ENCODE measurements at regions not wholly inside any gene's neighbourhood (a gene's known extent, or its start where the extent isn't known, plus 50 kb on each side); places are given as distances from the start of the nearest gene placed in this dataset.
A peak's percentile ranks its signal among the peaks of the same experiment; 100 is the strongest.
"Not testable (repeated sequence)": the region's sequence is repeated elsewhere in the genome, so short reads cannot be mapped to it uniquely, and the experiment has no call there.

GRCh38 chr3:144023543-144023942 is 51.9 kb downstream of the DIPK2A start:
- not testable (repeated sequence) for DNase-seq (ENCODE audit: low spot score)

DNA sequence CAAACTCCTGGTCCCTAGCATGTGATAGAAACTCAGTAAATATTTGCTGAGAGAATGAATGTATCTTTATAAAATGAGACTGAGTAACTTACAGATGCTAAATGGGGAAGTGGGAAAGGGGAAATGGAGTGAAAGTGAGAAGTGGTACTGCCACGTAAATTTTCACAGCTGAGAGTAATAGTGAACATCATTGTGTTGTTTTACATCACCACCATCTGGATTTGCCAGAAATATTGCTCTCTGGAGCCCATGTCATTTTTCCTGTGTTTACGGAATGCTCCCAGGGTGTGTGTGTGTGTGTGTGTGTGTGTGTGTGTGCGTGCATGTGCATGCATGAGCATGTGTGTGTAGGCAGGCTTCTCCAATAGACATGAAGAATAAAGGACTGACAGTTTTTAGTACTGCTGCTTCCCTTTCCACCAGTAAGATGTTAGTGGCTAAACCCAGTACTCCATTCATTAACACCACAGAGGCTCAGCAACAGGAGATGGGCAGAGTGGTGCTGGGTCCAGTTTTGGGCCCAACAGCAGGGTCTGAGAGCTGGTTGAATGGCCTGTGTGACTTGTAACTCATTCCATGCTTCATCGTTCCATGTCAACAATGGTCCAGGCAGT is 57.3 kb downstream of the DIPK2A start:
- no peak for DNase-seq (ENCODE audit: low spot score)

DNA sequence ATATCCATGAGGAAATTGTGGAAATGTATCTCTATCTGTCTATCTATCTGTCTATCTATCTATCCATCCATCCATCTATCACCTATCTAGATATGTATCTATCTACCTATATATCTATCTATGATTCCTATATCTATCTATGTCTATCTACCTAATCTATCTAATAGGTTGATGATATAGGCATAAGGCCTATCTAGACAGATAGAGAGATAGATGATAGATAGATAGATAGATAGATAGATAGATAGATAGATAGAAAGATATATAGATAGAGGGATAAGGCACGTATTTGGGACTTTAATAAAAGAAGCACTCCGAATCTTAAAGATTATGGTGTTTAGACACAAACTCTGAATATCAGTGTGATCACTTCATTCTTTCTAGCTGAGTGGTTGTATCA is 58.1 kb downstream of the DIPK2A start:
- DNase-seq (ENCODE audit: low spot score), result no peak

GRCh38 chr3:144031938-144032337 is 60.3 kb downstream of the DIPK2A start:
- DNase-seq (ENCODE audit: low spot score), result peak; percentile 24

DNA sequence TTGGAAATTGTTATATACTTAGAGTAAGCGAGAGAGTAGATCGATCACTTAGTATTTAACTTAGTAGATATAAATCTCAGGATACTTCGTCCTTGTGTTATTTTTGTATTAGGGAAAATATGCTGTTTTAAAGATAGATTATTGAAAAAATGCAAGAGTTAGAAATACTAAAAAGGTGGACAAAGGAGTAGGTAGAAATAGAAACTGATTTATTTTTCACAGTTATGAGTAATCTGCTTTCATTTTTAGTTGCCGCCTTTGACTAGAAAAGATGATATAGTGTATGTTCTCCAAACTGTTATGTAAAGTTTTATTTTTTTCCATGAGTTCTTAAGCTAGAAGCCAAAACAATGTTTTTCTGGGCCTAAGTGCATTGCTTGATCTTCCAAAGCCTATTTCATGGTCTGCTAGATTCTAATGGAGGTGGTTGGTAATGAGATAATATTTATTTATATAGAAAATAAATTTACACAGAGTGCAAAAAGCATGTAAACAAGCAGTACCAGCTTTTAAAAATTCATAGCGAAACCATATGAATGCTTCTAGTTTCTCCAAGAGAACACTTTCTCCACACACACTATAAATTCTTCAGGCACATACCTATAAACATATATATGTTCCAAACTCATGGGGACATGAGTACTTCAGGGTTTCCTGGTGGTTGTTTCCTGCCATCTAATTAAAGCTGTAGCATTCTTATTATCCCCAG is 61.1 kb downstream of the DIPK2A start:
- DNase-seq (ENCODE audit: low spot score), result no peak

DNA sequence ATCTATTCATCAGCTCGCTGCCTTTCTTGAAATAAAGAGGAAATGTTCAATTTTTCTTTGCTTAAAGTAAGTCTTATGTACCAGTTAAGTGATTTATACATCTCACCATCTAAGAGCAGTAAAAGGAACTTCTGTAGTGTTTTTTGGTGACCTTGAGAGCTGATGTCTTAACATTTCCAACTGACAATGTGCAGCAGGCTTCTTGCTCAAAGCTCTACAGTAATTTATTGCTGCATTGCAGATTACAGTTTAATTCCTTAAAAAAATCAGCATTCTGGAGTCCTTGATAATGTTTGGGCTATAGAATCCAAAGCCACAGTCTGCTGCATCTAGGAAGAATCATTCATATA is 61.6 kb downstream of the DIPK2A start:
- no peak for DNase-seq (ENCODE audit: low spot score)

DNA sequence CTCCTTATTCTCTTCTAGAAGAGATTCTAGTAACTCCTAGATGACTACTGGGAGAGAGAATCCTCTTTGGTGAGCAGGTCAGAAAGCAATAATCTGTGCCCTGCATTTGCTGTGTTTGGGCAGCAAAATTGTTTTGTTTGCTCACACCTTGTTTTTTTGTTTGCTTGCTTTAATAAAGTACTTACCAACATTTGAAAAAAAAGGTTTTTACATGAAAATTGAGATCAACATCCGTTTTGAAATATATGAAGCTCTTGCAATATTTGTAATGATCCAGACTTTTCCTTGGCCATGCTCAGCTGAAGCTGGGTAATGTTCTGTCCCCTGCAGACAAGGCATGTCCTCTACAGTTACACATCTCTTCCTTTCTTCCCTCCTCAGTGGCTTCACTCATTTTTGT is 62.2 kb downstream of the DIPK2A start:
- DNase-seq (ENCODE audit: low spot score), result no peak

DNA sequence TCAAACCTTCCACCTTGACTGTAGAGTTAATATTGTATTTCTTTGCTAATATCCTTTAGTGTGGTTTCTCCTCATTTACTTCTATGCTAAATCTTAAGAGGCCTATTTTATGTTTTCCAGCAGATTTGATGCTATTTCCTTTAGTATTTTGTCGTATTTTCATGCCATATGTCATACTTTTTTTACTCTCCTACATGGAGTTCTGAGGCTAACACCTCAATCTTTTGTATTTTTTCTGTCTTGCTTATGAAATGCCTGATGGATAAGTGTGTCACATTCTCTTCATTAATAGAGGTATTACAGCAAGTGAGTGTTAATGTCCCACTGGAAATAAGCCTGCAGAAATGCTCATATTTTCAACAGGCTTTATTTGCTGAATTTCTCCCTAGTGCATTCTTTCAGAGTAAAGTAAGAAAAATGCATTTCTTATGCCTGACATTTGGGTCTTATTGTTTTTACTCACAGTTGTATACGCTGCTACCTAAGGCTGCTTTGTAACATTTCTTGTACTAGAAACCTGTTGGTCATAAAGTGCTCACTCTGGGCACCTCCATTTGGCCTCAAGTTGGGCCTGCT is 63.2 kb downstream of the DIPK2A start:
- DNase-seq (ENCODE audit: low spot score), result no peak

GRCh38 chr3:144036498-144036897 is 64.9 kb downstream of the DIPK2A start:
- DNase-seq (ENCODE audit: low spot score), result no peak

DNA sequence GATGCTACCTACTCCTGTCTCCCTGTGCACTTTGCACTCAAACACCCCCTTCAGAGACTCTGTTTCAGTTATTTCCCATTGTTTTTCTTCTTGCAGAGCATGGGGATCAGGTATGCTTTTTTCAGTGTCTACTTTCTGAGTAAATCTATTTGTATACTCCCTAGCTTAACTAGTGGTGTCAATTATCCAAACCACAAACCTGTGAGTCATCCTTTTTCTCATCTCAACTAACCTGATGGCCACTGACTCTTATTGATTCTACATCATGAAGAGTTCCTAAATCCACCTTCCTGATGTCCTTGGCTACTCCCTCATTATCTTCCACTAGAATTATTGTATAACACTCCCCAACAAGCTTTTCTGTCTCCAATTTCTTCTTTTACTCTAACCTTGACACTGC is 68.0 kb downstream of the DIPK2A start:
- DNase-seq (ENCODE audit: low spot score), result no peak

DNA sequence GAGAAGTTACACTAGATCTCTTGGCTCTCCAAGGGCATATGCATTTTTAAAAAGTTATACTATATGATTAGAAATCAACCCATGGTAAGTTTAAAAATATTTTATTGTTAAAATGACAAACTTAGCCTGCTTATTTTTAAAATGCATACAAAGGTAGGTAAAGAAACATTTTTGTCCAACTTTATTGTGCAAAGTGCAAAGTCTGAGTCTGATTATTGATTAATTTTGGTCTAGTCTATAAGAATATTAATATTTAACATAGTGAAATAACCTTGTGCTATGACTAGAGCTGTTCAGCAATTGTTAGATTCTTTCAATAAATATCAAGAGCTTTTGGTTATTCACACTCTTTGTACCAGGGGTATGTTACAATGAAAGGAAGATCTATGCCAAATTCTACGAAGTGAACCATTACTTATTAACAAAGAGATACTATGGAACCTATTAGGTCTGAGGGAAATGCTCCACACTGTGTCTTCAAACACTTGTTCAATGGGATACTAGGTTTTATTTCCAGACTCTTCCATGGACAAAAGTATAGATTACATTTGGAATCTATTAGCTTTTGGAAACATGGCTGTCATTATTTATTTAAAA is 70.4 kb downstream of the DIPK2A start:
- DNase-seq (ENCODE audit: low spot score), result no peak

- no peak for DNase-seq (ENCODE audit: low spot score)
Observed at GRCh38 chr3:144045766-144046165, 74.1 kb downstream of the DIPK2A start.

- DNase-seq (ENCODE audit: low spot score), result no peak
Observed at GRCh38 chr3:144049374-144049773, 77.8 kb downstream of the DIPK2A start.

GRCh38 chr3:144051211-144051610 is 79.6 kb downstream of the DIPK2A start:
- DNase-seq (ENCODE audit: low spot score), result no peak

- no peak for DNase-seq (ENCODE audit: low spot score)
Observed at GRCh38 chr3:144052275-144052674, 80.7 kb downstream of the DIPK2A start.

DNA sequence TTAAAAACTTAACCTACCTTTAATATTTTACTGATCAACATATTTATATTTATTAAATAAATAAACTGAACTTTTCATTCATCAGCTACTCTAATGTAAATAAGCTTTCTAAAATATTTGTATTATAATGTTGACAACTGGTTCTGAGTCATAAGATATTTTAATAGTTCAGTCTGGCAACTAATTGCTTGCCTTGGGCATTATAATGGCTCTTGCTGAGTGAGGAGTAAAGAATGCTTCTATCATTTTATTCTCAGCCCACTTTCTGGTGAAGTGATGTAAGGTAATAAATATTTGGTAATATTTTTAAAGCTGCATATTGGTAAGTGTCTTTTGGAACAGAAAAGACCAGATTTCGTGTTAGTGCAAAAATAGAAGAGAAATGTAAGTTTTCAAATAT is 81.5 kb downstream of the DIPK2A start:
- DNase-seq (ENCODE audit: low spot score), result peak; percentile 19

DNA sequence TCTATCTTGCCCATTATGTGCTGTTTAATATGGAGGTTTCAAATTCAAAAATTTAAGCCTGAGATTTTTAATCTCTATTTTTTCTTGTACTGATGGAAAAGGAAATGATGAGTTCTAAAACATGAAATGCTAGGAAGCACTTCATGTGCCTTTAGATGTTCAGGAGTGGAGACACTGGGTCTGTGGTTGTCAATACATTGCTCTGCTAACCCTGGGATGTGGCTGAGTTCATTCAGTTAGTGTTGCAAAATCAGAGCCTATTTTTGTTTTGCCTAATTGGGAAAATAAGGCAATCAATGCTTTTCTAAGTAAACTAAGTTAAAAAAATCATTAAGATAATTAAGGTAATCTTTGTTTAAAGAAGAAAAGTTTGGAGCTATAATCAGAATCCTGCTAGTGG is 83.1 kb downstream of the DIPK2A start:
- DNase-seq (ENCODE audit: low spot score), result no peak

DNA sequence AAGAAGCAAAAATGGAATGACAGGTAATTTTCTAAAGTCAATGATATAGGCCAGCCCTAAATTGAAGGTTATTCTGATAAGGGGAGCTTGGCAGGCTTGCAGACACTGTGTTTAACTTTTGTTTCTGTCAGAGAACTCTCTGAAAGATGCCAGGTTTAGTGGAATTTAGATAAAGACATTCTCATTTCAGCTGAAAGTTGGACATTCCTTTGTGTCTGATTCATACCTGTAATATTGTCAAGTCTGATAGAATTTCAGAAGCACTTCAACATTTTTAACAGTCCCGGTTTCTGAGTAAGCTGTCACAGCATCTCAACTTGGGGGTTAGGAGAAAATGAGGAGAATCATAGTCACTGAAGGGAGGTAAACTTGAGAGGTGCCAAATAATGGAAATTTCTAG is 84.0 kb downstream of the DIPK2A start:
- DNase-seq (ENCODE audit: low spot score), result no peak

- DNase-seq (ENCODE audit: low spot score), result no peak
Observed at GRCh38 chr3:144058713-144059112, 87.1 kb downstream of the DIPK2A start.

DNA sequence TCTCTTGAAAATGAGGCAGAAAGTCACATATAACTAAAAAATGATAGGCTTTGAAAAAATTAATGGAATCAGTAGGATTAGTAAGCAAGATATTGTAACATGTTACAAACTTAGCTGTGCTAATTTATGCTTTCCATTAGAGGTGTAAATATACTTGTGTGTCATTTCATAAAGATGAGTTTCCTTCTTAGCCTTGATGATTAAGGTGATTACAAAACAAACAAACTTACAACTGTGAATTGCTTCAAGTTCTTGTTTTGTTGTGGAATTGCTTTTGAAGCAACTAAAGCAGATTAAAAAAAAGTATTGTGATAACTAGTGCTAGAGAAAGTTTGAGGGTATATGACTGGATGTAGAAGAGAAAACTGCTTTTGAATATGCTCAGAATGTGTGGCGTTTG is 87.9 kb downstream of the DIPK2A start:
- DNase-seq (ENCODE audit: low spot score), result no peak

GRCh38 chr3:144060881-144061280 is 89.3 kb downstream of the DIPK2A start:
- no peak for DNase-seq (ENCODE audit: low spot score)

GRCh38 chr3:144063306-144063705 is 91.7 kb downstream of the DIPK2A start:
- no peak for DNase-seq (ENCODE audit: low spot score)

DNA sequence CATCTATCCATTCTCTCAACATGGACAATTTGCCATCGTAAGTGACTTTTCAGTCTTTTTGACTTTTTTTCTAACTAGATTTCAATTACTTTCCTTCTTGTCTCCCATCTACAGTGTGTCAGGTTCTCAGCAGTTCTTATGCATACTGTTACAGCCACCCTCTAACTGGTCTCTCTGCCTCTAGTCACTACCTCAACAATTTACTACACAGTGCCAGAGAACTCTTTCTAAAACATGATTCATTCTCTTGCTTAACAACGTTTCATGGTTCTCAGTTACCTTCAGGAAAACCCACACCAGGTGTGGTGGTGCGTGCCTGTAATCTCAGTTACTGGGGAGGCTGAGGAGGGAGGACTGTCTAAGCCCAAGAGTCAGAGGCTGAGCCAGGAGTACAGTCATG is 95.4 kb downstream of the DIPK2A start:
- no peak for DNase-seq (ENCODE audit: low spot score)

Data from COLO829 (cell line).